ENCODE measurements at regions not wholly inside any gene's neighbourhood (a gene's known extent, or its start where the extent isn't known, plus 50 kb on each side); places are given as distances from the start of the nearest gene placed in this dataset.

DNA sequence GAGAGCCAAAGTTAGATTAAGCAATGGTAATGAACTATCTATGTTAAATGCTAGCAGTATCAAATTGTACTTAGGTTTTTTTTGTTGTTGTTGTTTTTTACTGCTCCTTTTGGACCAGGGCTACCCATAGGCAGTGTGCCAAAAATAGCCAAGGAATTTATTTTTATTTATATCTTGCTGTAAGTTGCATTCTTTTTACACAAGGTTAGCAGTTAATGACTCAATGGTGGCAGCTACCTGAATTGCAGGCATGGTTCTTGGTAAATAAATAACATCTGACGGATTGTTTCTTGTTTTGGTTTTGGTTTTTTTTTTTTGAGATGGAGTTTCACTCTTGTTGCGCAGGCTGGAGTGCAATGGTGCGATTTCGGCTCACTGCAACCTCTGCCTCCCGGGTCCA is 194.8 kb upstream of the TSC22D1 start:
- no peak for TF ChIP-seq POLR2A (IDR thresholded peaks at IDR 0.05)
- TF ChIP-seq, protein P1, sequence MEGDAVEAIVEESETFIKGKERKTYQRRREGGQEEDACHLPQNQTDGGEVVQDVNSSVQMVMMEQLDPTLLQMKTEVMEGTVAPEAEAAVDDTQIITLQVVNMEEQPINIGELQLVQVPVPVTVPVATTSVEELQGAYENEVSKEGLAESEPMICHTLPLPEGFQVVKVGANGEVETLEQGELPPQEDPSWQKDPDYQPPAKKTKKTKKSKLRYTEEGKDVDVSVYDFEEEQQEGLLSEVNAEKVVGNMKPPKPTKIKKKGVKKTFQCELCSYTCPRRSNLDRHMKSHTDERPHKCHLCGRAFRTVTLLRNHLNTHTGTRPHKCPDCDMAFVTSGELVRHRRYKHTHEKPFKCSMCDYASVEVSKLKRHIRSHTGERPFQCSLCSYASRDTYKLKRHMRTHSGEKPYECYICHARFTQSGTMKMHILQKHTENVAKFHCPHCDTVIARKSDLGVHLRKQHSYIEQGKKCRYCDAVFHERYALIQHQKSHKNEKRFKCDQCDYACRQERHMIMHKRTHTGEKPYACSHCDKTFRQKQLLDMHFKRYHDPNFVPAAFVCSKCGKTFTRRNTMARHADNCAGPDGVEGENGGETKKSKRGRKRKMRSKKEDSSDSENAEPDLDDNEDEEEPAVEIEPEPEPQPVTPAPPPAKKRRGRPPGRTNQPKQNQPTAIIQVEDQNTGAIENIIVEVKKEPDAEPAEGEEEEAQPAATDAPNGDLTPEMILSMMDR (IDR thresholded peaks at IDR 0.05 in 8 of 11, conservative IDR thresholded peaks at IDR 0.05 in 3 of 11), result no peak

Measured in spleen (tissue), 7 donors.